Central memory CD4-positive, alpha-beta T cell (primary cell): ENCODE measurements at regions not wholly inside any gene's neighbourhood (a gene's known extent, or its start where the extent isn't known, plus 50 kb on each side); places are given as distances from the start of the nearest gene placed in this dataset.

Experiments used
- DNase-seq: peaks from one replicate; pipeline ENCODE4 v3.0.0; 2022

- no peak for DNase-seq
Measured at GRCh38 chr9:694403-695154, 146.9 kb upstream of the DMRT1 start.

- no peak for DNase-seq
Measured at GRCh38 chr9:695252-695651, 146.2 kb upstream of the DMRT1 start.

- no peak for DNase-seq
Measured at GRCh38 chr9:696332-697323, 144.9 kb upstream of the DMRT1 start.

- DNase-seq: no peak
Measured at GRCh38 chr9:698276-698675, 143.2 kb upstream of the DMRT1 start.

GRCh38 chr9:698954-699353 is 142.5 kb upstream of the DMRT1 start:
- DNase-seq: no peak

GRCh38 chr9:699396-699795 is 142.1 kb upstream of the DMRT1 start:
- DNase-seq: no peak

GRCh38 chr9:700365-701282 is 140.9 kb upstream of the DMRT1 start:
- DNase-seq: no peak

GRCh38 chr9:703392-703791 is 138.1 kb upstream of the DMRT1 start:
- no peak for DNase-seq

- DNase-seq: no peak
Measured at GRCh38 chr9:706073-706472, 135.4 kb upstream of the DMRT1 start.

GRCh38 chr9:706606-707459 is 134.7 kb upstream of the DMRT1 start:
- no peak for DNase-seq

GRCh38 chr9:708182-708550 is 133.3 kb upstream of the DMRT1 start:
- DNase-seq: no peak

- DNase-seq: no peak
Measured at GRCh38 chr9:708551-709432, 132.7 kb upstream of the DMRT1 start.

GRCh38 chr9:710951-711745 is 130.3 kb upstream of the DMRT1 start:
- DNase-seq: no peak

- no peak for DNase-seq
Measured at GRCh38 chr9:711761-712553, 129.5 kb upstream of the DMRT1 start.

GRCh38 chr9:712643-713042 is 128.9 kb upstream of the DMRT1 start:
- no peak for DNase-seq

GRCh38 chr9:713091-713490 is 128.4 kb upstream of the DMRT1 start:
- no peak for DNase-seq

- no peak for DNase-seq
Measured at GRCh38 chr9:714675-715074, 126.8 kb upstream of the DMRT1 start.

GRCh38 chr9:715300-715699 is 126.2 kb upstream of the DMRT1 start:
- DNase-seq: no peak

GRCh38 chr9:715743-716400 is 125.6 kb upstream of the DMRT1 start:
- DNase-seq: no peak
